ENCODE measurements at regions not wholly inside any gene's neighbourhood (a gene's known extent, or its start where the extent isn't known, plus 50 kb on each side); places are given as distances from the start of the nearest gene placed in this dataset.

DNA sequence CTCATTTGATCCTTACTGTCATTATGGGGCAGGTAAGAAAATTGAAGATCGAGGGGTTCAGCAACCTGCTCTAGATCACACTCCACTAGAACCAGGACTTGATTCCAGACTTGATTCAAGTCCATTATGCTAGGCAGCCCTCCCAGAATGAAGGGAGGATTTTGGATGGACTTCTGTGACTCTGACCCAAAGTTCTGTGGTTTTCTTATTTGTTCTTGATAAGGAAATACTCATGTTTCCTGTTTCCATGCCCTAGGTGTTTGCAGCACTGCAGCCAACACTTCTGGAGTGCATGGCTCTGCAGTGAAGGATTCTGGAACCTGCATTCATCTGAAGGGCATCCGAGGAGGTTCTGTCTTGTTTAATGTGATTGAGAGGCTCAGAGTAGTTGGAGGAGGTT, 140.0 kb downstream of the FCRL5 start:
- Histone ChIP-seq H3K9me3 (no peaks in the 10 kb centered on the region), H3K4me3 (ENCODE audit: low read depth, low read length) (no peak overlapping the region), H3K27me3 (replicated peaks; ENCODE audit: control insufficient read depth, insufficient read depth, low read length) (no peaks in the 10 kb centered on the region), H3K4me1 (no peaks in the 10 kb centered on the region), H3K36me3 (ENCODE audit: control insufficient read depth, insufficient read depth, low read length) (no peaks in the 10 kb centered on the region)
- CTCF ChIA-PET = no interaction called here
- Mint-ChIP-seq H3K4me1 (ENCODE audit: low read depth, unreplicated experiment) (no peaks in the 10 kb centered on the region), H3K9me3 (ENCODE audit: unreplicated experiment) (no peaks in the 10 kb centered on the region), H3K4me3 (ENCODE audit: unreplicated experiment) (no peak overlapping the region), H3K27me3 (ENCODE audit: insufficient read depth, unreplicated experiment) (no peaks in the 10 kb centered on the region), H3K27ac (ENCODE audit: unreplicated experiment) (no peak overlapping the region), H3K36me3 (ENCODE audit: insufficient read depth, unreplicated experiment) (no peaks in the 10 kb centered on the region)
- POLR2A ChIA-PET = interaction anchor here (0.6 kb wide), 1 partner anchor 86 kb away, joined by 5 read pairs; no protein-coding TSS in a partner anchor
- TF ChIP-seq, protein P1, sequence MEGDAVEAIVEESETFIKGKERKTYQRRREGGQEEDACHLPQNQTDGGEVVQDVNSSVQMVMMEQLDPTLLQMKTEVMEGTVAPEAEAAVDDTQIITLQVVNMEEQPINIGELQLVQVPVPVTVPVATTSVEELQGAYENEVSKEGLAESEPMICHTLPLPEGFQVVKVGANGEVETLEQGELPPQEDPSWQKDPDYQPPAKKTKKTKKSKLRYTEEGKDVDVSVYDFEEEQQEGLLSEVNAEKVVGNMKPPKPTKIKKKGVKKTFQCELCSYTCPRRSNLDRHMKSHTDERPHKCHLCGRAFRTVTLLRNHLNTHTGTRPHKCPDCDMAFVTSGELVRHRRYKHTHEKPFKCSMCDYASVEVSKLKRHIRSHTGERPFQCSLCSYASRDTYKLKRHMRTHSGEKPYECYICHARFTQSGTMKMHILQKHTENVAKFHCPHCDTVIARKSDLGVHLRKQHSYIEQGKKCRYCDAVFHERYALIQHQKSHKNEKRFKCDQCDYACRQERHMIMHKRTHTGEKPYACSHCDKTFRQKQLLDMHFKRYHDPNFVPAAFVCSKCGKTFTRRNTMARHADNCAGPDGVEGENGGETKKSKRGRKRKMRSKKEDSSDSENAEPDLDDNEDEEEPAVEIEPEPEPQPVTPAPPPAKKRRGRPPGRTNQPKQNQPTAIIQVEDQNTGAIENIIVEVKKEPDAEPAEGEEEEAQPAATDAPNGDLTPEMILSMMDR (IDR thresholded peaks at IDR 0.05; ENCODE audit: insufficient read depth in 1 of 2, low read depth in 1 of 2, low read length in 1 of 2, severe bottlenecking in 1 of 2, unreplicated experiment in 1 of 2) = no peak
- BruUV-seq (replicated peaks) = no TSS peak
- DNase-seq = no peak
- intact Hi-C loops (cut with micrococcal nuclease; ENCODE audit: unreplicated experiment) = no loop called here

DNA sequence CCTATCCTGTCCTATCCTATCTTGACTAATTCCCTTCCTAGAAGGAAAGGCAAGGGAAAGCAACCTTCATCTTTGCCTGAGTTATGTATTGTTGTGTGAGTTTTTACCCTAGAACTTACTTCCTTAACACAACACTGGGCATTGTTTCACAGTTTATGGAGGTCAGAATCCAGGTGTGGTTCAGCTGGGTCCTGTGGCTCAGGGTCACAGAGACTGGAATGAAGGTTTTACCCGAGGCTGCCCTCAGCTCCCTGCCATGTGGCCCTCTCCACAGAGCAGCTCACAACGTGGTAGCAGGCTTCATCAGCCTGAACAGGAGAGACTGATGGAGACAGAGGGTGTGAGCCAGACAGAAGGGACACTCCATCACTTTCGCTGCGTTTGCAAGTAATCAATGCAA, 140.5 kb downstream of the FCRL5 start:
- Histone ChIP-seq H3K36me3 (ENCODE audit: control insufficient read depth, insufficient read depth, low read length) (no peaks in the 10 kb centered on the region), H3K27me3 (replicated peaks; ENCODE audit: control insufficient read depth, insufficient read depth, low read length) (no peaks in the 10 kb centered on the region), H3K9me3 (no peaks in the 10 kb centered on the region), H3K4me3 (ENCODE audit: low read depth, low read length) (no peak overlapping the region), H3K4me1 (no peaks in the 10 kb centered on the region)
- no TSS peak for BruUV-seq (replicated peaks)
- intact Hi-C loops (cut with micrococcal nuclease; ENCODE audit: unreplicated experiment) = no loop called here
- Mint-ChIP-seq H3K27ac (ENCODE audit: unreplicated experiment) (no peak overlapping the region), H3K27me3 (ENCODE audit: insufficient read depth, unreplicated experiment) (no peaks in the 10 kb centered on the region), H3K4me3 (ENCODE audit: unreplicated experiment) (no peak overlapping the region), H3K4me1 (ENCODE audit: low read depth, unreplicated experiment) (no peaks in the 10 kb centered on the region), H3K36me3 (ENCODE audit: insufficient read depth, unreplicated experiment) (no peaks in the 10 kb centered on the region), H3K9me3 (ENCODE audit: unreplicated experiment) (no peaks in the 10 kb centered on the region)
- DNase-seq = no peak
- POLR2A ChIA-PET = interaction anchor here (0.6 kb wide), 1 partner anchor 86 kb away, joined by 5 read pairs; no protein-coding TSS in a partner anchor
- CTCF ChIA-PET = no interaction called here
- TF ChIP-seq, protein P1 (IDR thresholded peaks at IDR 0.05; ENCODE audit: insufficient read depth in 1 of 2, low read depth in 1 of 2, low read length in 1 of 2, severe bottlenecking in 1 of 2, unreplicated experiment in 1 of 2) = no peak

DNA sequence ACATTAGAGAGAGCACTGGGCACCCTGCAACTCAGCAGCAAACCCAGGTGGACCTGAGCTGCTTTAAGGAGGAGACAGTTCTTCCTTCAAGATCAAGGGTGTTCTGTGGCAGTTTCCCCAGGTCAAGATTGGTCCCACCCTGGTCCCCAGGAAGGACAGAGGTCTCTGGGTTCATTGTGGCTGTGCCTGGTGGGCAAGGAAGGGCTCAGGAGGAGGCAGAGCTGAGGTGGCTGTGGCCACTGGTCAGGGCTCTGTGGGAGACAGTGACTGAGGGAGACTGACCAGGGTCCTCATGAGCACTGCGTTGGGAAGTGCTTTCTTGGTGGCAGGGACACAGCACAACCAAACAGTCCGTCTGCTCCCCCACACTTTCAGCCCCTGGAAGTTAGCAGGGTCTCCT, 141.3 kb downstream of the FCRL5 start:
- CTCF ChIA-PET = no interaction called here

More for the DNA sequence above, 141.3 kb downstream of the FCRL5 start:
- intact Hi-C loops (cut with micrococcal nuclease; ENCODE audit: unreplicated experiment) = no loop called here
- DNase-seq = no peak
- no peaks in the 10 kb centered on the region for H3K4me1 Mint-ChIP-seq (ENCODE audit: low read depth, unreplicated experiment)
- POLR2A ChIA-PET = no interaction called here
- H3K36me3 Mint-ChIP-seq (ENCODE audit: insufficient read depth, unreplicated experiment) = no peaks in the 10 kb centered on the region
- no peaks in the 10 kb centered on the region for H3K9me3 ChIP-seq
- no peaks in the 10 kb centered on the region for H3K27me3 ChIP-seq (replicated peaks; ENCODE audit: control insufficient read depth, insufficient read depth, low read length)
- no peaks in the 10 kb centered on the region for H3K9me3 Mint-ChIP-seq (ENCODE audit: unreplicated experiment)
- no peak overlapping the region for H3K4me3 Mint-ChIP-seq (ENCODE audit: unreplicated experiment)
- H3K4me1 ChIP-seq = no peaks in the 10 kb centered on the region
- TF ChIP-seq, protein P1 (IDR thresholded peaks at IDR 0.05; ENCODE audit: insufficient read depth in 1 of 2, low read depth in 1 of 2, low read length in 1 of 2, severe bottlenecking in 1 of 2, unreplicated experiment in 1 of 2) = no peak
- H3K27ac Mint-ChIP-seq (ENCODE audit: unreplicated experiment) = no peak overlapping the region
- BruUV-seq (replicated peaks) = no TSS peak
- no peaks in the 10 kb centered on the region for H3K27me3 Mint-ChIP-seq (ENCODE audit: insufficient read depth, unreplicated experiment)
- no peak overlapping the region for H3K4me3 ChIP-seq (ENCODE audit: low read depth, low read length)
- no peaks in the 10 kb centered on the region for H3K36me3 ChIP-seq (ENCODE audit: control insufficient read depth, insufficient read depth, low read length)

Measured in Caco-2 (cell line).